K562 (cell line): ENCODE measurements at regions not wholly inside any gene's neighbourhood (a gene's known extent, or its start where the extent isn't known, plus 50 kb on each side); places are given as distances from the start of the nearest gene placed in this dataset.

ENCODE experiments used
- ATAC-seq: fragments of 200-7000 bp; cut with Tn5 transposase; 3 replicates; pipeline ENCODE4 v1.9.1; 2020; ENCODE audit warnings: moderate library complexity
- BruUV-seq: library from RNA; stranded (reverse); fragments of 400-500 nt; replicated peaks from 2 replicates; lab custom pipeline; 2021; lab: Mats Ljungman, UMichigan
- CTCF ChIA-PET: fragments of 300-600 bp; formaldehyde crosslinking; extraction: SDS; loops from one replicate; lab custom pipeline; 2021; ENCODE audit warnings: low intra/inter-chr PET ratio; lab: Yijun Ruan, JAX
- POLR2A ChIA-PET: fragments of 300-600, 350-650 bp; sonication (Branson Sonifier 250); formaldehyde crosslinking; extraction: SDS; loops from one replicate; lab custom pipeline; 2021; ENCODE audit warnings: antibody characterized with exemption, inconsistent platforms; lab: Yijun Ruan, JAX
- DNase-seq, 4 experiments: peaks; one replicate each; pipeline versions ENCODE4 v3.0.0 to v3.0.0-alpha.2; 2011 to 2018; ENCODE audit warnings: low spot score in 3 of 4, mixed read lengths in 3 of 4; ENCODE audit errors: extremely low read depth in 1 of 4
- FAIRE-seq: peaks from 2 replicates; lab custom pipeline; 2011; peaks lifted over from hg19 to GRCh38; lab: Jason Lieb, UNC
- H2AFZ ChIP-seq: 2 replicates; pipeline ENCODE4 v1.6.0; 2011; ENCODE audit warnings: low read depth, low read length, control low read depth, inconsistent platforms
- H3K27ac ChIP-seq: fragments of 200-600 bp; 3 replicates; pipeline ENCODE4 v1.8.0; 2011; ENCODE audit warnings: low read depth, mild to moderate bottlenecking, control low read depth, inconsistent platforms, low read length, moderate library complexity, mixed read lengths; ENCODE audit errors: extremely low read depth
- H3K27me3 ChIP-seq, 2 experiments: fragments of 300-600 bp in 1 of 2; 2 replicates in 1 of 2; 3 replicates in 1 of 2; pipeline versions ENCODE4 v1.6.0 to v1.8.0; 2011; ENCODE audit warnings: inconsistent platforms in 2 of 2, low read length in 2 of 2, mild to moderate bottlenecking in 1 of 2, mixed read lengths in 1 of 2, moderate library complexity in 1 of 2; ENCODE audit not compliant: control insufficient read depth in 2 of 2, insufficient read depth in 2 of 2
- H3K36me3 ChIP-seq: fragments of 300-600 bp; 3 replicates; pipeline ENCODE4 v1.8.0; 2011; ENCODE audit warnings: mild to moderate bottlenecking, low read length, inconsistent platforms; ENCODE audit not compliant: control insufficient read depth, insufficient read depth
- H3K4me1 ChIP-seq, 2 experiments: fragments of 200-600 bp in 1 of 2; replicated peaks in 1 of 2; 2 replicates in 1 of 2; 3 replicates in 1 of 2; pipeline versions ENCODE4 v1.5.1 to v1.8.0; 2011; ENCODE audit warnings: inconsistent platforms in 2 of 2, low read length in 2 of 2, mild to moderate bottlenecking in 1 of 2, mixed read lengths in 1 of 2, moderate library complexity in 1 of 2; ENCODE audit not compliant: control insufficient read depth in 2 of 2, insufficient read depth in 2 of 2
- H3K4me2 ChIP-seq: 2 replicates; pipeline ENCODE4 v1.6.1; 2011; ENCODE audit warnings: low read length, control low read depth, inconsistent platforms, mixed read lengths; ENCODE audit not compliant: insufficient read depth
- H3K4me3 ChIP-seq: fragments of 200-600 bp; sonication (generic), shearing (Covaris generic); 2 replicates; pipeline ENCODE4 v1.5.1; 2016; ENCODE audit warnings: control low read depth, inconsistent platforms
- H3K79me2 ChIP-seq: fragments of 200-600 bp; 3 replicates; pipeline ENCODE4 v1.8.0; 2011; ENCODE audit warnings: low read length, inconsistent platforms; ENCODE audit not compliant: control insufficient read depth, insufficient read depth
- H3K9ac ChIP-seq, 2 experiments: 2 replicates each; pipeline versions ENCODE4 v1.6.0 to v1.6.1; 2011; ENCODE audit warnings: low read depth in 2 of 2, low read length in 2 of 2, control low read depth in 1 of 2, inconsistent platforms in 1 of 2, mild to moderate bottlenecking in 1 of 2, mixed read lengths in 1 of 2; ENCODE audit not compliant: insufficient read depth in 1 of 2
- H3K9me1 ChIP-seq: one replicate; pipeline ENCODE4 v1.6.0; 2011; ENCODE audit warnings: inconsistent platforms, mild to moderate bottlenecking, low read length, moderate library complexity; ENCODE audit not compliant: control insufficient read depth, insufficient read depth
- H3K9me3 ChIP-seq: replicated peaks from 2 replicates; pipeline ENCODE4 v1.5.1; 2011; ENCODE audit warnings: low read depth, low read length, inconsistent platforms; ENCODE audit not compliant: control insufficient read depth, insufficient read depth
- H4K20me1 ChIP-seq: replicated peaks from 2 replicates; pipeline ENCODE4 v1.6.1; 2011; ENCODE audit warnings: low read length, inconsistent platforms, mixed read lengths; ENCODE audit not compliant: control insufficient read depth, insufficient read depth
- CBX2 ChIP-seq: fragments of 200-600 bp; sonication (generic); IDR thresholded peaks from one replicate; pipeline ENCODE4 v1.6.1; 2012; ENCODE audit warnings: mild to moderate bottlenecking, low read length, inconsistent platforms; ENCODE audit not compliant: insufficient read depth, poor library complexity, severe bottlenecking
- CTCF ChIP-seq, 3 experiments: IDR thresholded peaks in 2 of 3; conservative IDR thresholded peaks in 1 of 3; 2 replicates each; pipeline ENCODE4 v1.5.1; 2011 to 2012; ENCODE audit warnings: low read length in 3 of 3, mild to moderate bottlenecking in 3 of 3, control low read depth in 2 of 3, improper control_type of control experiment in 1 of 3, inconsistent platforms in 1 of 3, low read depth in 1 of 3, mixed read lengths in 1 of 3, moderate library complexity in 1 of 3; ENCODE audit not compliant: insufficient read depth in 2 of 3
- HDAC6 ChIP-seq: IDR thresholded peaks from 2 replicates; pipeline ENCODE4 v1.6.1; 2012; ENCODE audit warnings: low read depth, mild to moderate bottlenecking, control low read depth, inconsistent platforms, low read length, moderate library complexity
- MBD2 ChIP-seq: sonication (generic); IDR thresholded peaks from 2 replicates; pipeline ENCODE4 v1.6.1; 2016; ENCODE audit warnings: low read depth, borderline replicate concordance
- PURB ChIP-seq: sonication (generic); formaldehyde crosslinking; IDR thresholded peaks from 2 replicates; pipeline ENCODE4 v1.9.0; 2021; ENCODE audit warnings: low read depth, mild to moderate bottlenecking, missing genetic modification reagents
- USF1 ChIP-seq: sonication (generic); formaldehyde crosslinking; IDR thresholded peaks from 2 replicates; pipeline ENCODE4 v1.9.0; 2022; ENCODE audit warnings: mild to moderate bottlenecking, missing genetic modification reagents
- WGBS: fragments of 100-300 bp; shearing (Covaris generic); methylation state at CpG from one replicate; pipeline ENCODE4 v1.1.6; 2016; ENCODE audit warnings: low coverage, mixed read lengths; ENCODE audit not compliant: insufficient coverage; ENCODE audit errors: missing lambda C conversion rate; 5-methylcytosine and 5-hydroxymethylcytosine counted together
- in situ Hi-C: fragments of 300-500 bp; cut with MboI; formaldehyde crosslinking; loops from 4 replicates; pipeline ENCODE4 v1.15.0; 2018; ENCODE audit warnings: inconsistent platforms, mixed read lengths
- intact Hi-C: fragments of 100-400 bp; cut with micrococcal nuclease; formaldehyde crosslinking; loops from 2 replicates; pipeline ENCODE4 v1.14.2; 2022
- TF ChIP-seq, protein P1 (sequence below), 2 experiments: fragments of 450-650 bp in 1 of 2; sonication (generic) in 1 of 2; formaldehyde crosslinking in 1 of 2; IDR thresholded peaks in 1 of 2; conservative IDR thresholded peaks in 1 of 2; 2 replicates each; pipeline versions ENCODE4 v1.6.1 to v1.8.1; 2016 to 2023; ENCODE audit warnings: mild to moderate bottlenecking in 2 of 2, moderate library complexity in 2 of 2, inconsistent platforms in 1 of 2, missing genetic modification reagents in 1 of 2
- TF ChIP-seq, protein P2 (sequence below): fragments of 250-450 bp; sonication (Bioruptor Pico); IDR thresholded peaks from 2 replicates; pipeline ENCODE4 v1.9.0; 2021; ENCODE audit warnings: mild to moderate bottlenecking, inconsistent platforms

GRCh38 chr20:39283464-39283863, 321.3 kb downstream of the DHX35 start:
- POLR2A ChIA-PET: no interaction called here
- no peak for FAIRE-seq
- intact Hi-C loops (no loop called here), in situ Hi-C loops (no loop called here)
- Histone ChIP-seq H3K9me1 (no peaks in the 10 kb centered on the region), H3K36me3 (no peaks in the 10 kb centered on the region), H3K4me3 (no peak overlapping the region), H2AFZ (no peak overlapping the region), H3K9ac (no peak overlapping the region), H3K4me1 (no peaks in the 10 kb centered on the region), H3K79me2 (no peaks in the 10 kb centered on the region), H3K9me3 (no peaks in the 10 kb centered on the region), H4K20me1 (no peaks in the 10 kb centered on the region), H3K27me3 (no peaks in the 10 kb centered on the region)
- DNase-seq: peak in 1 of 4 experiments; percentile 2
- BruUV-seq: no TSS peak
- CTCF ChIA-PET: interaction anchor here (0.6 kb wide), 1 partner anchor 22 kb away, joined by 4 read pairs; no protein-coding TSS in a partner anchor
- no peak for ATAC-seq
- WGBS: 2% methylated on average over 4 of the region's 4 CpGs
- TF ChIP-seq CTCF (IDR thresholded peaks at IDR 0.05 in 2 of 3, conservative IDR thresholded peaks at IDR 0.05 in 1 of 3; ENCODE audit: insufficient read depth in 2 of 3, low read depth in 1 of 3, low read length in 3 of 3) (0 out of 6 replicates have a peak, but pooled peaks of 1 of the 3 experiments have one; percentile 4), CBX2 (no peak)
- TF ChIP-seq, all 486 proteins: peak for 1
- H3K4me2 ChIP-seq: no peak overlapping the region
- H3K27ac ChIP-seq: no peak overlapping the region

GRCh38 chr20:39282619-39283092, 320.5 kb downstream of the DHX35 start:
- intact Hi-C loops (no loop called here), in situ Hi-C loops (no loop called here)
- Histone ChIP-seq H3K27ac (no peak overlapping the region), H3K4me2 (no peak overlapping the region), H4K20me1 (no peaks in the 10 kb centered on the region), H3K9ac (no peak overlapping the region), H3K4me3 (no peak overlapping the region), H3K36me3 (no peaks in the 10 kb centered on the region), H3K4me1 (no peaks in the 10 kb centered on the region), H3K9me3 (no peaks in the 10 kb centered on the region), H3K79me2 (no peaks in the 10 kb centered on the region), H2AFZ (no peak overlapping the region), H3K9me1 (no peaks in the 10 kb centered on the region), H3K27me3 (no peaks in the 10 kb centered on the region)
- WGBS: 2% methylated on average over 10 of the region's 10 CpGs
- no peak for ATAC-seq
- CTCF ChIA-PET: no interaction called here
- no peak for FAIRE-seq
- POLR2A ChIA-PET: interaction anchor here (0.6 to 0.7 kb wide), 2 partner anchors 16 to 1466 kb away, joined by 3 to 4 read pairs; no protein-coding TSS in a partner anchor
- DNase-seq: no peak
- no TSS peak for BruUV-seq
- TF ChIP-seq, protein P1, sequence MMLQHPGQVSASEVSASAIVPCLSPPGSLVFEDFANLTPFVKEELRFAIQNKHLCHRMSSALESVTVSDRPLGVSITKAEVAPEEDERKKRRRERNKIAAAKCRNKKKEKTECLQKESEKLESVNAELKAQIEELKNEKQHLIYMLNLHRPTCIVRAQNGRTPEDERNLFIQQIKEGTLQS (IDR thresholded peaks at IDR 0.05): no peak
- TF ChIP-seq, protein P1 (CRISPR knock-in tag; conservative IDR thresholded peaks at IDR 0.05): no peak
- TF ChIP-seq, protein P2, sequence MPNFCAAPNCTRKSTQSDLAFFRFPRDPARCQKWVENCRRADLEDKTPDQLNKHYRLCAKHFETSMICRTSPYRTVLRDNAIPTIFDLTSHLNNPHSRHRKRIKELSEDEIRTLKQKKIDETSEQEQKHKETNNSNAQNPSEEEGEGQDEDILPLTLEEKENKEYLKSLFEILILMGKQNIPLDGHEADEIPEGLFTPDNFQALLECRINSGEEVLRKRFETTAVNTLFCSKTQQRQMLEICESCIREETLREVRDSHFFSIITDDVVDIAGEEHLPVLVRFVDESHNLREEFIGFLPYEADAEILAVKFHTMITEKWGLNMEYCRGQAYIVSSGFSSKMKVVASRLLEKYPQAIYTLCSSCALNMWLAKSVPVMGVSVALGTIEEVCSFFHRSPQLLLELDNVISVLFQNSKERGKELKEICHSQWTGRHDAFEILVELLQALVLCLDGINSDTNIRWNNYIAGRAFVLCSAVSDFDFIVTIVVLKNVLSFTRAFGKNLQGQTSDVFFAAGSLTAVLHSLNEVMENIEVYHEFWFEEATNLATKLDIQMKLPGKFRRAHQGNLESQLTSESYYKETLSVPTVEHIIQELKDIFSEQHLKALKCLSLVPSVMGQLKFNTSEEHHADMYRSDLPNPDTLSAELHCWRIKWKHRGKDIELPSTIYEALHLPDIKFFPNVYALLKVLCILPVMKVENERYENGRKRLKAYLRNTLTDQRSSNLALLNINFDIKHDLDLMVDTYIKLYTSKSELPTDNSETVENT: no peak
- TF ChIP-seq USF1 (no peak), HDAC6 (no peak), PURB (no peak), MBD2 (no peak)
